ENCODE measurements at regions not wholly inside any gene's neighbourhood (a gene's known extent, or its start where the extent isn't known, plus 50 kb on each side); places are given as distances from the start of the nearest gene placed in this dataset.
"Not testable (repeated sequence)": the region's sequence is repeated elsewhere in the genome, so short reads cannot be mapped to it uniquely, and the experiment has no call there.

- DNase-seq = no peak
These were observed 797.6 kb upstream of the TMEM132C start for GRCh38 chr12:127469331-127469730.

DNA sequence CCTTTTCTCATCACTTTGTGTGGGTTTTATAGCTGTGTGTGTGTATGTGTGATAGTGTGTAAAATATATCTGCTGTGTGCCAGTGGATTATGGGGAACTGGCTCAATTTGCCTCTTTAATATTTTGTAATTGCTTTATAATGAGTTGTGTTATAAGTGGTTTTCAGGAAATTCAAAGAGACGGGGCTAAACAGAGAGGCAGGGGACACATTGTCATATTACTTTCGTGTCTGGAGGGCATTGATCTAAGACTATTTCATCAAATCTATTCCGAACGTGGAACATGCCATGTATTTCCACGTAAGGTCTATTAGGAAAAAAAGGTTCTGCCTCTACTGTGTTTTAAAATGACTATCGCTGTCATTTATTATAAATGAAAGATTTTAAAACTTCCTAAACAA, 793.2 kb upstream of the TMEM132C start:
- no peak for DNase-seq

GRCh38 chr12:127479256-127479655, 787.7 kb upstream of the TMEM132C start:
- no peak for DNase-seq

- no peak for DNase-seq
These were observed 786.1 kb upstream of the TMEM132C start for GRCh38 chr12:127480775-127481314.

DNA sequence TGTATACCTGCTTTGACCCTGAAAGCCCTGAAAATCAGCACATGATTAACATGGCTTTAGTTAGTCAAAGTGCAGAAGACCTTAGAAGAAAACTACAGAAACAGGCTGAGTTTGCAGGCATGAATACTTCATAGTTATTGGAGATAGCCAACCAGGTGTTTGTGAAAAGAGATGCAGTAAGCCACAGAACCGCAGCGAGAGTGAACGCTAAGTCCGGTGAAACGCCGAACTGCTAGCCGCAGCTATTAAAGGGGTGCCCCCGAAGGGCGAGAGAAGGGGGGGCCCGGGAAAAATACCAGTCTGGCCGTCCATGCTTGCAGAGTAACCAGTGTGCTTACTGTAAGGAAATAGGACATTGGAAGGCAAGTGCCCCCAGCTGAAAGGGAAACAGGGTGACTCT, 784.0 kb upstream of the TMEM132C start:
- DNase-seq = no peak

GRCh38 chr12:127485528-127485927, 781.4 kb upstream of the TMEM132C start:
- DNase-seq = peak; percentile 90

DNA sequence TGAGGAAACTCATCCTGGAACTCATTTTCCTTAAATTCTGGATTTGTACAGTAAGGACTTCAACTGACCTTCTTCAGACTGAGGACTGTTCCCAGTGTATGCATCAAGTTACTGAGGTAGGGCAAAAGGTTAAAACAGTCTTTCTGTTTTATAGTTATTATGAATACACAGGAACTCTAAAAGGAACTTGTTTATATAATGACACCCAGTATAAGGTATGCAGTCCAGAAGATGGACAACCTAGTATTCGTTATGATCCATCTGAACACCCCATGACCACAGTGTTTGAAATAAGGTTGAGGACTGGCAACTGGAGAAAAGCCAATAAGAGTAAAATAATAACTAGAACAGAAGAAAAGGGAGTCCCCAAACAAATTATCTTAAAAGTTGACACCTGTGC, 779.9 kb upstream of the TMEM132C start:
- peak; percentile 15 for DNase-seq

DNA sequence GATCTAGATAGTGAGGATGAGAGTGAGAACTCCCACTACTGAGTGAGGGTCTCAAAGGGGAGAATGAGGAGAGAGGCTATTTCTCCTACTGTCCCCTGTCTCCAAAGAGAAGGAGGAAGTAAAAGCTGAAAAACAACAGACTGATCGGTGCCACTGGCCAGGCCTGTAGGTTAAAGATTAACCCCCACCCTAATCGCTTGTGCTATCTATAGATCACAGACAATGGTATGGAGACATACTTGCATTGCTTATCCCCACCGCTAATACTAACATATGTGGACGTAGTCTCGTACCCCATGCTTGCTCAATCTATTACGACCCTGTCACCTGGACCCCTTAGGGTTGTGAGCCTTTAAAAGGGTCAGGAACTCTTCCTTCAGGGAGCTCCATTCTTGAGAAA, 777.9 kb upstream of the TMEM132C start:
- DNase-seq = no peak

- DNase-seq = no peak
These were observed 771.7 kb upstream of the TMEM132C start for GRCh38 chr12:127494961-127495915.

- DNase-seq = no peak
These were observed 770.7 kb upstream of the TMEM132C start for GRCh38 chr12:127496255-127496654.

DNA sequence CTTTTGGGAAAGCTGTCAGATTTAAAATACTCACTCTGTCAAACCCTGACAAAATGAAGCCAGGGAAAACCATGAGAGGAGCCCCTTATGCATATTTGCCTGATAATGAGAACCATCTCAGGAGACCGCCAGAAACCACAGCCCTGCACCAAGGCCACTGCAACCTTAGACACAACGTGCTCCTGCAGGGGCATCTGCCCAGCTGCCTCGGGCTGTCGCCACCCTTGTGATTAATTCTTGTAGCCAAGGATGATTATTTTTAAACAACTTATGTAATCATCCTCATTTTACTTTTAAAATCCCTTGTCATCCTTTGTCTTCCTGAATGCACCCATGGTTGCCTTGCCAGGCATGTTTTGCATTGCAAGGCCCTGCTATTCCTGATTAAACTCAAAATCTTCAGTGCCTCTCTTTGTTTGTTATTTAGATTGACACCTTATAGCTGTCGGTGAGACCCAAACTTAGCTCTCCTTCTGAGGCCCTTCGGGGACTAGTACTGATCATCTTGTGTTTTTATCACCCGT, 766.4 kb upstream of the TMEM132C start:
- DNase-seq = no peak

GRCh38 chr12:127501916-127502315, 765.1 kb upstream of the TMEM132C start:
- no peak for DNase-seq

DNA sequence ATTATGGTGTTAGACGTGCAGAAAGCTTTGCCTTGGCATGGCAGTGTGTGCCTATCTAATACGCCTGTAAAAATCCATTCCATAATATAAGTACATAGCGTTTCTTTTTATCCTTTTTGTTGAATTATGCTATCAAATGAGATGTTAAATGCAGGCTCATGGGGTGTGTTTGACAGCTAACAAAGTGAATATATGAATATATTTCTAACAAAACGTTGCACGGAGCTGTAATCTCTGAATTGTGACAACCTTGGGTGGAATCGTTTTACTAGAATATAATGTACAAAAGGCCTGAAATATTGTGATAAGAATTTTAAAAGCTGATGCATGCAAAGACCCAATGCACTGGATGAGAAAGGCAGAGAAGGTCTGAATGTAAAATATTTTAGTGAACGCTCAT, 763.7 kb upstream of the TMEM132C start:
- no peak for DNase-seq

GRCh38 chr12:127503996-127504395, 763.0 kb upstream of the TMEM132C start:
- DNase-seq = not testable (repeated sequence)

- DNase-seq = no peak
These were observed 762.1 kb upstream of the TMEM132C start for GRCh38 chr12:127504874-127505273.

- no peak for DNase-seq
These were observed 759.6 kb upstream of the TMEM132C start for GRCh38 chr12:127507341-127507740.

GRCh38 chr12:127509066-127509778, 757.7 kb upstream of the TMEM132C start:
- peak; percentile 74 for DNase-seq

- DNase-seq = peak; percentile 11
These were observed 751.0 kb upstream of the TMEM132C start for GRCh38 chr12:127515941-127516340.

DNA sequence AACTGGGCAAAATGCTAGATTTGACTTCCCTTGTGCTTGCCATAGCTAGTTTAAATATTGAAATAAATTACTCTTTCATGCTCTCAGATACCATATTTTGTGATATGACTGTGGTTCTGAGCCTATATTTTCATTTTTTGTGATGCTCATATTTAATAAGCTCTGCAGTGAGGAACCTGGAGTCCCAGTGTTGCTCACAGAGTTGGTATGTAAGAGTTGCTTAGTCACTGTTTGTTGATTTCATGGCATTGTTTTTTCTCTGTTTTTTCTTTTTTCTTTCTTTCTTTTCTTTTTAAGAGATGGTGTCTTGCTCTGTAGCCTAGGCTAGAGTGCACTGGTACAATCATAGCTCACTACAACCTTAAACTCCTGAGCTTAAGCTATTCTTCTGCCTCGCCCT, 750.5 kb upstream of the TMEM132C start:
- peak; percentile 24 for DNase-seq

- DNase-seq = no peak
These were observed 747.2 kb upstream of the TMEM132C start for GRCh38 chr12:127519779-127520178.

DNA sequence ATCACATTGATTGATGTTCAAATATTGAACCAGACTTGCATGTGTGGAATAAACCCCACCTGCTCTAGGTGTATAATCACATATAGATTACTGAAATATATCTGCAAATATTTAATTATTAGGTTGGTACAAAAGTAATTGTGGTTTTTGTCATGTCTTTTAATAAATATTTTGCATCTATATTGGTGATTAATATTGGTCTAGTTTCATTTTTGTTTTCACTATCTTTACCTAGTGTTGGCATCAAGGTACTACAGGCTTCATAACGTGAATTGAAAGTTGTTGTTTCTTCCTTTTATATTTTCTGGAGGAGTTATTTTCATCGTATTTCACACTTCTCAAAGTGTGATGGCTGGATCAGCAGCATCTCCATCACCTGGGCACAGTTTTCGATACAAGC, 740.0 kb upstream of the TMEM132C start:
- DNase-seq = no peak

- no peak for DNase-seq
These were observed 738.4 kb upstream of the TMEM132C start for GRCh38 chr12:127528551-127528950.

- no peak for DNase-seq
These were observed 735.4 kb upstream of the TMEM132C start for GRCh38 chr12:127531542-127531941.

- DNase-seq = no peak
These were observed 733.6 kb upstream of the TMEM132C start for GRCh38 chr12:127533353-127533752.
